22Rv1 (cell line): ENCODE measurements at regions not wholly inside any gene's neighbourhood (a gene's known extent, or its start where the extent isn't known, plus 50 kb on each side); places are given as distances from the start of the nearest gene placed in this dataset.

Experiments used
- H3K27ac ChIP-seq: fragments of 450-650 bp; 2 replicates; pipeline ENCODE4 v1.5.1; 2017
- CTCF ChIP-seq: fragments of 450-650 bp; IDR thresholded peaks from 2 replicates; pipeline ENCODE4 v1.5.1; 2017; ENCODE audit warnings: mild to moderate bottlenecking
- ZFX ChIP-seq: fragments of 450-650 bp; IDR thresholded peaks from 2 replicates; pipeline ENCODE4 v1.6.1; 2017; ENCODE audit warnings: antibody characterized with exemption, borderline replicate concordance

- H3K27ac ChIP-seq: no peak overlapping the region
- TF ChIP-seq ZFX (no peak), CTCF (no peak)
Measured at GRCh38 chr10:4733150-4733842, 92.7 kb upstream of the AKR1E2 start.

GRCh38 chr10:4730998-4731397 lies 95.0 kb upstream of the AKR1E2 start:
- TF ChIP-seq ZFX (no peak), CTCF (no peak)
- no peak overlapping the region for H3K27ac ChIP-seq

DNA sequence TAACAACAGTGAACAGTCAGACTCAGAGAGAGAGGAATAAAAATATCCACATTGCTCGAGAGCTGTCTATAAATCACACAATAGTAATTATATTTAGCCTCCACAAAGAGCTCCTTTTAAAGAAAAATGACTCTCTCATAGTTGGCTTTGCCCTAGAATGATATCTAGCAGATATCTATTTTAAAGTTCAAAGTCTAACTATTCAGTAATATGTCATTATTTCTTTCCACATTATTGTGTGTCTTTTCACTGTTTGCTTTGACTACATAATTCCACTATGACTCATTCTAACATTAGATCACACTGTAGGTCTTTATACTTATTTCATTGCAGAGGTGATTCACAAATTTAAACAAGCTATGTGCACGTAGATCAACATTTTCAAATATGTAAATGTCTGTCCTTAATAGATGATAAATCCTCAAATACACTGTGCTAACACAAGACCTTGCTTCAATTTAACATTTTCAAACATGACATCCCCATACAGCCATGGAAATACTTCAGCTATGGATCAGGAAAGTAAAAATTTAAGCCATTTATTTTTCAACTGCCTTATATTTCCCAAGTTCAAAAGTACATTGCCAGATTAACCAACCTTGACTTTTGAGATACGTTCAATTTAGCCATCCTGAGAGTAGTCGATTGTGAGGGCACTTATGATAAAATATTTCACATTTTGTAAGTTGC lies 99.9 kb upstream of the AKR1E2 start:
- TF ChIP-seq CTCF (no peak), ZFX (no peak)
- H3K27ac ChIP-seq: peak overlapping the region; percentile 58

GRCh38 chr10:4723860-4724259 lies 102.1 kb upstream of the AKR1E2 start:
- TF ChIP-seq ZFX (no peak), CTCF (no peak)
- H3K27ac ChIP-seq: no peak overlapping the region

DNA sequence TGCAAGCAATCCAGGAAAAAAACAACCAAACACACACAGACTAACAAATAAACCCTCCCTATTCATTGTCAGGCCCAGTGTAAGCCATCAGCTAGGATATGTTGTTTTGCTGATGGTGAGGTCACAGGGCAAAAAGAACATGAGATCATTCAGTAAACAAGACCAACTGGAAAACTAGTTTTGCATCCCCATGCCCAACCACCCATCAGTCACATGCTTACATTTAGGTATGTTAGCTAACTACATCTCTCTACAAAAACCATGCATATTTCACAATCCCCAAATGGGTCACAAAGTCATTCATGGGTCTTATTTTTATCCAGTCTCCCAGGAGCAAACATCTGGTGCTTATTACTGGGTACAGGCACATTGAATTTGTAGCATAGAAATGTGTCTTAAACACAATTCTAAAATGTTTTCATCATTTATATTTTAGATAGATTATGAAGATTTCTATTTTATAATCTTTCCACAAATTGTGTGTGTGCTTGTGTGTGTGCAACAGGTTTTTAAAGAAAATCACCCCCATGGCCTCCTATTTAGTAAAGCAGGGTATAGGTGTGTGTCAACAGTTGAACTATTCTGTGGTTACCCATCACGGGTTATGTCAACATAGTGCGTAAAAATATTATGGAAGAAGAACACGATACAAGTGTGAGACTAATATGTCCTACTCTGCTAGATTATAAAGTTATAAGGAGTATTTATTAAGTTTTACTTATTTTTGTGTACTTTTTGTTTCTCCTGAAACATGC lies 103.8 kb upstream of the AKR1E2 start:
- peak overlapping the region; percentile 13; the same call in 1 of the 2 replicates for H3K27ac ChIP-seq
- TF ChIP-seq ZFX (no peak), CTCF (no peak)

DNA sequence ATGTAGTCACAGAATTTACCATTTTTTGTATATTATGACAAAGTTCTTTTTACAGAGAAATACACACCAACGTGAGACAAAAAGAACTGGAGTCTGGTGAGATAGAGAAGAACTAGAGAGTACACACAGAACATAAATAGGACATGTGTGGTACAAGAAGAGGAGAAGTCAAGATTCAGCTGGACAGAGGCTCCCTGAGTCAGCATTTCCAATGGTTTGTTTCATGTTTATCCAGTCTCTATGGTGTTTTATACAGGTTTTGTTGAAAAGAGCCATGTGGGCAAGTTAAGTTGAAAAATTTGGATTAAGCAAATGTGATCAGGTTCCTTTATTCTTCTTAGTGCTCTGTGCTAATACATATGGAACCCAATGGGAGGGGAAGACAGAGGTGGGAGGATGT lies 105.5 kb upstream of the AKR1E2 start:
- no peak for TF ChIP-seq CTCF
- no peak for TF ChIP-seq ZFX
- no peak overlapping the region for H3K27ac ChIP-seq
